Neural progenitor cell (in vitro differentiated cells): ENCODE measurements at regions not wholly inside any gene's neighbourhood (a gene's known extent, or its start where the extent isn't known, plus 50 kb on each side); places are given as distances from the start of the nearest gene placed in this dataset.

Experiments used
- CTCF ChIP-seq: fragments of 200-600 bp; sonication (generic); IDR thresholded peaks from 2 replicates; pipeline ENCODE4 v1.5.1; 2017; ENCODE audit warnings: antibody characterized with exemption, mild to moderate bottlenecking
- EZH2 ChIP-seq: fragments of 200-600 bp; sonication (generic); IDR thresholded peaks from 2 replicates; pipeline ENCODE4 v1.6.1; 2017; ENCODE audit warnings: antibody characterized with exemption, mild to moderate bottlenecking, moderate library complexity

GRCh38 chr19:20385061-20385460, 180.5 kb downstream of the ZNF737 start:
- no peak for TF ChIP-seq CTCF
- TF ChIP-seq EZH2, result no peak
